ENCODE measurements at regions not wholly inside any gene's neighbourhood (a gene's known extent, or its start where the extent isn't known, plus 50 kb on each side); places are given as distances from the start of the nearest gene placed in this dataset.

DNA sequence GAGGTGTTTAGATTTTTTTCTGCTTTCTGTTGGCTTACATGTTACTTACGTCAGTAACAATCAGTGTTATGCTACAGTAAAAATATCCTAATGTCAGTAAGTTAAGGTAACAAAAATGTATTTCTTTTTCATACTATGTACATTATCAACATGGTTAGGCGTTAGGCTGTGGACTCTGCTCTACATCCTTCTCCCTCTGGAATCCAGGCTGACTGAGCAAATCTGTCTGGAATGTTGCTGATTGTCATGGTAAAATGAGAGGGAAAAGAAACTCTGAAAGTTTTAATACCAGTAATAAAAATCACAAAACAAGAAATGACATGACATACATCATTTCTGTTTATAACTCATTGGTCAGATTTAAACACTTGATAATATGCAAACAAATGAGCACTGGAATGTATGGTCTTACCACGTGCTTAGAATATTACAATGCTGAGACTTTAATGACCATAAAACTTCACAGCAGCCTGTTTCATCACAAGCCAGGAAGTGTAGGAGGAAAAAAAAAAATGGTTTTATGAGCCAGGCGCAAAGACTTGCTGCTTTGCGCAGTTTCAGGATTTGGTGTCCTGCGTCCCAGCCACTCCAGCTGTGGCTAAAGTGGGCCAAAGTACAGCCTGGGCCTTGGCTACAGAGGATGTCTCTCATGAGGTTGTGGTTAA lies 252.4 kb downstream of the FSIP2 start:
- dilution Hi-C loops (cut with MboI; ENCODE audit: extremely low pct_ligation_motif_present, low sequenced_read_pairs): no loop called here
- Histone ChIP-seq H3K9ac (replicated peaks; ENCODE audit: extremely low read depth, insufficient read depth, low read length) (no peak overlapping the region), H3K9me3 (replicated peaks; ENCODE audit: control insufficient read depth, insufficient read depth, low read length) (no peaks in the 10 kb centered on the region), H3K36me3 (ENCODE audit: control insufficient read depth in 2 of 2, extremely low read depth in 1 of 2, insufficient read depth in 2 of 2, low read length in 2 of 2) (no peaks in the 10 kb centered on the region), H3K27me3 (ENCODE audit: control insufficient read depth in 2 of 2, insufficient read depth in 2 of 2, low read length in 2 of 2) (no peaks in the 10 kb centered on the region), H4K20me1 (replicated peaks; ENCODE audit: control insufficient read depth, extremely low read depth, insufficient read depth, low read length) (no peaks in the 10 kb centered on the region), H2AFZ (ENCODE audit: low read depth, low read length) (no peak overlapping the region), H3K79me2 (ENCODE audit: control insufficient read depth, insufficient read depth, low read length) (no peaks in the 10 kb centered on the region), H3K4me2 (ENCODE audit: insufficient read depth, low read length) (no peak overlapping the region), H3K4me1 (ENCODE audit: control insufficient read depth, extremely low read depth, insufficient read depth, low read length) (no peaks in the 10 kb centered on the region), H3K27ac (ENCODE audit: insufficient read depth, low read depth, low read length) (no peak overlapping the region), H3K4me3 (replicated peaks in 1 of 3; ENCODE audit: insufficient read depth in 1 of 3, low read depth in 1 of 3, low read length in 3 of 3) (no peak overlapping the region), H3K9me1 (replicated peaks; ENCODE audit: control insufficient read depth, extremely low read depth, insufficient read depth, low read length) (no peaks in the 10 kb centered on the region)
- intact Hi-C loops (cut with micrococcal nuclease): no loop called here
- no TSS peak for BruUV-seq (replicated peaks)
- ChIA-PET POLR2A (no interaction called here), CTCF (no interaction called here)
- DNase-seq (ENCODE audit: low read depth, low spot score): no peak
- TF ChIP-seq, protein P1, sequence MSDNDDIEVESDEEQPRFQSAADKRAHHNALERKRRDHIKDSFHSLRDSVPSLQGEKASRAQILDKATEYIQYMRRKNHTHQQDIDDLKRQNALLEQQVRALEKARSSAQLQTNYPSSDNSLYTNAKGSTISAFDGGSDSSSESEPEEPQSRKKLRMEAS (IDR thresholded peaks at IDR 0.05; ENCODE audit: insufficient read depth, insufficient read length): no peak
- TF ChIP-seq POLR2AphosphoS5 (IDR thresholded peaks at IDR 0.05; ENCODE audit: insufficient read depth, low read depth, low read length): no peak
- TF ChIP-seq MYC (IDR thresholded peaks at IDR 0.05; ENCODE audit: low read depth, low read length): no peak
- TF ChIP-seq GATA2 (IDR thresholded peaks at IDR 0.05; ENCODE audit: insufficient read depth, insufficient read length, low read depth, low read length): no peak
- TF ChIP-seq EZH2 (IDR thresholded peaks at IDR 0.05; ENCODE audit: borderline replicate concordance, low read depth, low read length, severe bottlenecking): no peak
- no peak for TF ChIP-seq JUN (IDR thresholded peaks at IDR 0.05; ENCODE audit: borderline replicate concordance, insufficient read depth, insufficient read length, low read depth)
- no peak for TF ChIP-seq CTCF (IDR thresholded peaks at IDR 0.05; ENCODE audit: extremely low read depth in 1 of 2, insufficient read depth in 1 of 2, low read depth in 1 of 2, low read length in 2 of 2)
- no peak for TF ChIP-seq FOS (IDR thresholded peaks at IDR 0.05; ENCODE audit: borderline replicate concordance, insufficient read depth, low read length)
- TF ChIP-seq POLR2A (IDR thresholded peaks at IDR 0.05; ENCODE audit: low read depth, low read length): no peak
- no peak for FAIRE-seq

Measured in endothelial cell of umbilical vein (primary cell).